SK-N-SH (cell line): ENCODE measurements at regions not wholly inside any gene's neighbourhood (a gene's known extent, or its start where the extent isn't known, plus 50 kb on each side); places are given as distances from the start of the nearest gene placed in this dataset.

Source experiments
- CTCF ChIA-PET: fragments of 300-600, 350-600 bp; formaldehyde crosslinking; extraction: SDS; loops from one replicate; lab custom pipeline; 2021; lab: Yijun Ruan, JAX
- POLR2A ChIA-PET: fragments of 350-600 bp; sonication (Branson Sonifier 250); formaldehyde crosslinking; extraction: SDS; loops from one replicate; lab custom pipeline; 2020; ENCODE audit warnings: antibody characterized with exemption, inconsistent platforms; lab: Yijun Ruan, JAX
- DNase-seq: peaks from one replicate; pipeline ENCODE4 v3.0.0; 2012
- H2AFZ ChIP-seq: fragments of 200-600 bp; sonication (generic); 2 replicates; pipeline ENCODE4 v1.8.1; 2016; ENCODE audit warnings: antibody characterized with exemption, mild to moderate bottlenecking, low read depth
- H3F3A ChIP-seq: fragments of 200-600 bp; sonication (generic); replicated peaks from 2 replicates; pipeline ENCODE3; 2016; ENCODE audit warnings: antibody characterized with exemption, mild to moderate bottlenecking; ENCODE audit not compliant: insufficient read depth
- H3K27ac ChIP-seq, 2 experiments: fragments of 200-500 bp in 1 of 2; fragments of 200-600 bp in 1 of 2; sonication (Bioruptor generic) in 1 of 2; sonication (generic), shearing (Covaris generic) in 1 of 2; 2 replicates each; pipeline versions ENCODE4 v1.5.1 to v1.6.1; 2014 to 2016; ENCODE audit warnings: low read depth in 2 of 2, inconsistent platforms in 1 of 2, low read length in 1 of 2, mild to moderate bottlenecking in 1 of 2, mixed read lengths in 1 of 2
- H3K27me3 ChIP-seq: fragments of 200-600 bp; sonication (generic), shearing (Covaris generic); 2 replicates; pipeline ENCODE4 v1.6.1; 2016; ENCODE audit warnings: mixed run types; ENCODE audit not compliant: insufficient read depth
- H3K36me3 ChIP-seq, 2 experiments: fragments of 200-500 bp in 1 of 2; fragments of 200-600 bp in 1 of 2; sonication (Bioruptor generic) in 1 of 2; sonication (generic) in 1 of 2; replicated peaks in 1 of 2; 2 replicates each; pipeline versions ENCODE3 to v1.5.1; 2014 to 2016; ENCODE audit warnings: low read length in 1 of 2, mild to moderate bottlenecking in 1 of 2; ENCODE audit not compliant: insufficient read depth in 2 of 2, control insufficient read depth in 1 of 2
- H3K4me1 ChIP-seq, 2 experiments: fragments of 200-500 bp in 1 of 2; fragments of 200-600 bp in 1 of 2; sonication (Bioruptor generic) in 1 of 2; sonication (generic), shearing (Covaris generic) in 1 of 2; 2 replicates each; pipeline versions ENCODE4 v1.5.1 to v1.6.1; 2014 to 2016; ENCODE audit warnings: low read depth in 1 of 2, low read length in 1 of 2, mixed run types in 1 of 2; ENCODE audit not compliant: insufficient read depth in 2 of 2, control insufficient read depth in 1 of 2
- H3K4me2 ChIP-seq: fragments of 200-600 bp; sonication (generic), shearing (Covaris generic); 2 replicates; pipeline ENCODE4 v1.6.1; 2017; ENCODE audit warnings: mixed run types
- H3K4me3 ChIP-seq, 2 experiments: fragments of 200-500 bp in 1 of 2; fragments of 200-600 bp in 1 of 2; sonication (Bioruptor generic) in 1 of 2; sonication (generic), shearing (Covaris generic) in 1 of 2; 2 replicates each; pipeline versions ENCODE4 v1.5.1 to v1.8.1; 2014 to 2016; ENCODE audit warnings: low read depth in 2 of 2, inconsistent platforms in 1 of 2, low read length in 1 of 2, mild to moderate bottlenecking in 1 of 2, mixed read lengths in 1 of 2, moderate library complexity in 1 of 2
- H3K79me2 ChIP-seq: fragments of 200-600 bp; sonication (generic); 2 replicates; pipeline ENCODE4 v1.8.1; 2017; ENCODE audit warnings: mild to moderate bottlenecking; ENCODE audit not compliant: insufficient read depth
- H3K9ac ChIP-seq: fragments of 200-600 bp; sonication (generic); 2 replicates; pipeline ENCODE4 v1.6.1; 2017; ENCODE audit warnings: mixed run types
- H3K9me2 ChIP-seq: fragments of 200-600 bp; sonication (generic); 2 replicates; pipeline ENCODE4 v1.6.1; 2017; ENCODE audit warnings: mixed run types
- H3K9me3 ChIP-seq: fragments of 200-600 bp; sonication (generic); 2 replicates; pipeline ENCODE4 v1.6.1; 2017; ENCODE audit warnings: mixed run types, mild to moderate bottlenecking, moderate library complexity
- H4K20me1 ChIP-seq: fragments of 200-600 bp; sonication (generic); 2 replicates; pipeline ENCODE4 v1.6.1; 2017; ENCODE audit warnings: mild to moderate bottlenecking, mixed run types; ENCODE audit not compliant: insufficient read depth
- ELF1 ChIP-seq: IDR thresholded peaks from 2 replicates; pipeline ENCODE4 v1.4.0; 2012
- EP300 ChIP-seq, 2 experiments: IDR thresholded peaks; 2 replicates each; pipeline versions ENCODE4 v1.4.0 to v1.6.1; 2012; ENCODE audit warnings: borderline replicate concordance in 1 of 2, low read depth in 1 of 2, low read length in 1 of 2
- FOSL2 ChIP-seq: IDR thresholded peaks from 2 replicates; pipeline ENCODE4 v1.4.0; 2012; ENCODE audit warnings: low read depth, mild to moderate bottlenecking, moderate library complexity, borderline replicate concordance
- FOXM1 ChIP-seq: IDR thresholded peaks from 2 replicates; pipeline ENCODE4 v1.4.0; 2012; ENCODE audit warnings: low read depth, mild to moderate bottlenecking
- GATA2 ChIP-seq: sonication (generic); formaldehyde crosslinking; IDR thresholded peaks from 2 replicates; pipeline ENCODE4 v1.5.0; 2020; ENCODE audit warnings: mild to moderate bottlenecking, missing genetic modification reagents
- MEF2A ChIP-seq: IDR thresholded peaks from 2 replicates; pipeline ENCODE4 v1.4.0; 2012; ENCODE audit warnings: low read depth, borderline replicate concordance
- NFIC ChIP-seq: IDR thresholded peaks from 2 replicates; pipeline ENCODE4 v1.4.0; 2012; ENCODE audit warnings: borderline replicate concordance
- POLR2AphosphoS5 ChIP-seq: IDR thresholded peaks from 2 replicates; pipeline ENCODE4 v1.6.1; 2012; ENCODE audit warnings: low read depth, low read length
- RFX5 ChIP-seq: IDR thresholded peaks from 2 replicates; pipeline ENCODE4 v1.6.1; 2012; ENCODE audit warnings: mild to moderate bottlenecking, improper control_type of control experiment, low read length
- SMC3 ChIP-seq: IDR thresholded peaks from 2 replicates; pipeline ENCODE4 v1.6.1; 2012; ENCODE audit warnings: low read depth, low read length, improper control_type of control experiment
- TEAD4 ChIP-seq: IDR thresholded peaks from 2 replicates; pipeline ENCODE4 v1.4.0; 2012; ENCODE audit warnings: mild to moderate bottlenecking, borderline replicate concordance; ENCODE audit not compliant: insufficient read depth
- WGBS: methylation state at CpG from one replicate; pipeline ENCODE4 v1.1.6; 2017; ENCODE audit warnings: low lambda C conversion rate; 5-methylcytosine and 5-hydroxymethylcytosine counted together
- TF ChIP-seq, protein P1 (sequence below): IDR thresholded peaks from 2 replicates; pipeline ENCODE4; 2012
- TF ChIP-seq, protein P2 (sequence below): fragments of 150-350 bp; IDR thresholded peaks from 2 replicates; pipeline ENCODE4 v1.6.1; 2016; ENCODE audit warnings: mild to moderate bottlenecking, low read depth, low read length
- TF ChIP-seq, protein P3 (sequence below): IDR thresholded peaks from 2 replicates; pipeline ENCODE4 v1.4.0; 2012; ENCODE audit warnings: low read depth, borderline replicate concordance
- TF ChIP-seq, protein P4 (sequence below): IDR thresholded peaks from 2 replicates; pipeline ENCODE4 v1.4.0; 2012; ENCODE audit warnings: low read depth, borderline replicate concordance
- TF ChIP-seq, protein P5 (sequence below): fragments of 150-350 bp; IDR thresholded peaks from 2 replicates; pipeline ENCODE4 v1.6.1; 2017; ENCODE audit warnings: antibody characterized with exemption, low read length, low read depth, borderline replicate concordance
- TF ChIP-seq, protein P6 (sequence below): IDR thresholded peaks from 2 replicates; pipeline ENCODE4 v1.6.1; 2012; ENCODE audit warnings: mild to moderate bottlenecking, low read depth, low read length, moderate library complexity

DNA sequence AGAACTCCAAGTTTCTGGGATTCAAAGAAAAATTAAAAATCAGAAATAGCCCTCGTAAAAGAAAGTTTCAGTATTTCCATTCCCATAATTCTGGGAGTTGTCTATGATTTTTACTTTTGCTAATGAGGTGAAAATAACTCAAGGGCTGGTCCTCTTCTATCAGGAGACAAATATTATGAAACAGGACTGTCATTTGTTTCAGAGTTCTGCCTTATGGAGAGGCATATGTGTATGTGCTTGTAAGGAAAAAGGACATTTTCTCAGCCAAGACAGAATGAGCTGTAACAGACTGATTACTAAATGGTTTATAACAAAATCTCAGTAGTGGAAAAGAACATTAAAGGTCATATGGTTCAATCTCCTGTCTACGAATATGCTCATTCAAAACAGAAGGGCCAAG is 59.0 kb upstream of the TAB3 start:
- POLR2A ChIA-PET, result no interaction called here
- CTCF ChIA-PET, result no interaction called here
- Histone ChIP-seq H3K27ac (no peak overlapping the region), H4K20me1 (no peaks in the 10 kb centered on the region), H3K9ac (no peak overlapping the region), H3K9me3 (no peaks in the 10 kb centered on the region), H3K4me2 (no peak overlapping the region), H3K9me2 (no peaks in the 10 kb centered on the region), H2AFZ (no peak overlapping the region), H3K27me3 (no peaks in the 10 kb centered on the region), H3F3A (no peaks in the 10 kb centered on the region), H3K4me3 (no peak overlapping the region), H3K36me3 (no peaks in the 10 kb centered on the region), H3K4me1 (no peaks in the 10 kb centered on the region), H3K79me2 (no peaks in the 10 kb centered on the region)
- DNase-seq, result no peak
- TF ChIP-seq EP300 (IDR thresholded peaks at IDR 0.05; ENCODE audit: borderline replicate concordance in 1 of 2, low read depth in 1 of 2, low read length in 1 of 2) (no peak), NFIC (no peak), FOXM1 (no peak)
- TF ChIP-seq, protein P1, sequence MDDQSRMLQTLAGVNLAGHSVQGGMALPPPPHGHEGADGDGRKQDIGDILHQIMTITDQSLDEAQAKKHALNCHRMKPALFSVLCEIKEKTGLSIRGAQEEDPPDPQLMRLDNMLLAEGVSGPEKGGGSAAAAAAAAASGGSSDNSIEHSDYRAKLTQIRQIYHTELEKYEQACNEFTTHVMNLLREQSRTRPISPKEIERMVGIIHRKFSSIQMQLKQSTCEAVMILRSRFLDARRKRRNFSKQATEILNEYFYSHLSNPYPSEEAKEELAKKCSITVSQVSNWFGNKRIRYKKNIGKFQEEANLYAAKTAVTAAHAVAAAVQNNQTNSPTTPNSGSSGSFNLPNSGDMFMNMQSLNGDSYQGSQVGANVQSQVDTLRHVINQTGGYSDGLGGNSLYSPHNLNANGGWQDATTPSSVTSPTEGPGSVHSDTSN, result no peak
- TF ChIP-seq, protein P2, sequence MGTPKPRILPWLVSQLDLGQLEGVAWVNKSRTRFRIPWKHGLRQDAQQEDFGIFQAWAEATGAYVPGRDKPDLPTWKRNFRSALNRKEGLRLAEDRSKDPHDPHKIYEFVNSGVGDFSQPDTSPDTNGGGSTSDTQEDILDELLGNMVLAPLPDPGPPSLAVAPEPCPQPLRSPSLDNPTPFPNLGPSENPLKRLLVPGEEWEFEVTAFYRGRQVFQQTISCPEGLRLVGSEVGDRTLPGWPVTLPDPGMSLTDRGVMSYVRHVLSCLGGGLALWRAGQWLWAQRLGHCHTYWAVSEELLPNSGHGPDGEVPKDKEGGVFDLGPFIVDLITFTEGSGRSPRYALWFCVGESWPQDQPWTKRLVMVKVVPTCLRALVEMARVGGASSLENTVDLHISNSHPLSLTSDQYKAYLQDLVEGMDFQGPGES, result no peak
- 25% methylated on average over 2 of the region's 2 CpGs for WGBS

DNA sequence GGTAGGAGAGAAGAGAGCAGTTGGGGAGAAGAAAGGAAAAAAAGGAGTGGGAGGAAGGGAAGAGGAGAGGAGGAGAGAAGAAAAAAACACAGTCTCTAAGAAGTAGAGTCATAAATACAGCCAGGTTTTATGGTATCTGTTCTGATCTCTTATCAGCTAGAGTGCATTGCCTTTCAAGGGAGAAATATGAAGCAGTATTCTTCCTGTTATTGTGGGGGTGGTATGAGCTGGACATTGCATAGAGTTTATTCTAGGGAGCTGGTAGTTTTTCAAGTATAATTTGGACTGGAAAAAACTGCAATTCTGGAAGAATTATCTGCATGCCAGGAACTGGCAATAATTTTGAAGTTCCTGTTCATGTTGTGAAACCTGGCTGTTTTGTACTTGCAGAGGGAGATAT is 54.9 kb upstream of the TAB3 start:
- H3K4me2 ChIP-seq, result no peak overlapping the region
- H3K4me3 ChIP-seq, result no peak overlapping the region
- H3K4me1 ChIP-seq, result no peaks in the 10 kb centered on the region
- H2AFZ ChIP-seq, result no peak overlapping the region
- H3K9me2 ChIP-seq, result no peaks in the 10 kb centered on the region
- no peaks in the 10 kb centered on the region for H3K79me2 ChIP-seq
- no peak overlapping the region for H3K27ac ChIP-seq
- ChIA-PET POLR2A (no interaction called here), CTCF (interaction anchor here (0.7 kb wide), 1 partner anchor 89 kb away, joined by 3 read pairs; no protein-coding TSS in a partner anchor)
- H4K20me1 ChIP-seq, result no peaks in the 10 kb centered on the region
- no peaks in the 10 kb centered on the region for H3K9me3 ChIP-seq
- H3F3A ChIP-seq, result no peaks in the 10 kb centered on the region
- H3K27me3 ChIP-seq, result no peaks in the 10 kb centered on the region
- no peak overlapping the region for H3K9ac ChIP-seq
- no peaks in the 10 kb centered on the region for H3K36me3 ChIP-seq
- no peak for DNase-seq
- TF ChIP-seq FOSL2, result no peak
- TF ChIP-seq, protein P3, sequence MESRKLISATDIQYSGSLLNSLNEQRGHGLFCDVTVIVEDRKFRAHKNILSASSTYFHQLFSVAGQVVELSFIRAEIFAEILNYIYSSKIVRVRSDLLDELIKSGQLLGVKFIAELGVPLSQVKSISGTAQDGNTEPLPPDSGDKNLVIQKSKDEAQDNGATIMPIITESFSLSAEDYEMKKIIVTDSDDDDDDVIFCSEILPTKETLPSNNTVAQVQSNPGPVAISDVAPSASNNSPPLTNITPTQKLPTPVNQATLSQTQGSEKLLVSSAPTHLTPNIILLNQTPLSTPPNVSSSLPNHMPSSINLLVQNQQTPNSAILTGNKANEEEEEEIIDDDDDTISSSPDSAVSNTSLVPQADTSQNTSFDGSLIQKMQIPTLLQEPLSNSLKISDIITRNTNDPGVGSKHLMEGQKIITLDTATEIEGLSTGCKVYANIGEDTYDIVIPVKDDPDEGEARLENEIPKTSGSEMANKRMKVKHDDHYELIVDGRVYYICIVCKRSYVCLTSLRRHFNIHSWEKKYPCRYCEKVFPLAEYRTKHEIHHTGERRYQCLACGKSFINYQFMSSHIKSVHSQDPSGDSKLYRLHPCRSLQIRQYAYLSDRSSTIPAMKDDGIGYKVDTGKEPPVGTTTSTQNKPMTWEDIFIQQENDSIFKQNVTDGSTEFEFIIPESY, result no peak
- no peak for TF ChIP-seq EP300 (IDR thresholded peaks at IDR 0.05; ENCODE audit: borderline replicate concordance in 1 of 2, low read depth in 1 of 2, low read length in 1 of 2)
- TF ChIP-seq, protein P4, sequence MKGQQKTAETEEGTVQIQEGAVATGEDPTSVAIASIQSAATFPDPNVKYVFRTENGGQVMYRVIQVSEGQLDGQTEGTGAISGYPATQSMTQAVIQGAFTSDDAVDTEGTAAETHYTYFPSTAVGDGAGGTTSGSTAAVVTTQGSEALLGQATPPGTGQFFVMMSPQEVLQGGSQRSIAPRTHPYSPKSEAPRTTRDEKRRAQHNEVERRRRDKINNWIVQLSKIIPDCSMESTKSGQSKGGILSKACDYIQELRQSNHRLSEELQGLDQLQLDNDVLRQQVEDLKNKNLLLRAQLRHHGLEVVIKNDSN, result no peak
- TF ChIP-seq RFX5, result no peak
- TF ChIP-seq MEF2A, result no peak
- no peak for TF ChIP-seq TEAD4
- TF ChIP-seq, protein P5, sequence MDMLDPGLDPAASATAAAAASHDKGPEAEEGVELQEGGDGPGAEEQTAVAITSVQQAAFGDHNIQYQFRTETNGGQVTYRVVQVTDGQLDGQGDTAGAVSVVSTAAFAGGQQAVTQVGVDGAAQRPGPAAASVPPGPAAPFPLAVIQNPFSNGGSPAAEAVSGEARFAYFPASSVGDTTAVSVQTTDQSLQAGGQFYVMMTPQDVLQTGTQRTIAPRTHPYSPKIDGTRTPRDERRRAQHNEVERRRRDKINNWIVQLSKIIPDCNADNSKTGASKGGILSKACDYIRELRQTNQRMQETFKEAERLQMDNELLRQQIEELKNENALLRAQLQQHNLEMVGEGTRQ, result no peak
- TF ChIP-seq GATA2 (CRISPR knock-in tag), result no peak
- TF ChIP-seq ELF1, result no peak
- TF ChIP-seq NFIC, result no peak
- TF ChIP-seq, protein P6, sequence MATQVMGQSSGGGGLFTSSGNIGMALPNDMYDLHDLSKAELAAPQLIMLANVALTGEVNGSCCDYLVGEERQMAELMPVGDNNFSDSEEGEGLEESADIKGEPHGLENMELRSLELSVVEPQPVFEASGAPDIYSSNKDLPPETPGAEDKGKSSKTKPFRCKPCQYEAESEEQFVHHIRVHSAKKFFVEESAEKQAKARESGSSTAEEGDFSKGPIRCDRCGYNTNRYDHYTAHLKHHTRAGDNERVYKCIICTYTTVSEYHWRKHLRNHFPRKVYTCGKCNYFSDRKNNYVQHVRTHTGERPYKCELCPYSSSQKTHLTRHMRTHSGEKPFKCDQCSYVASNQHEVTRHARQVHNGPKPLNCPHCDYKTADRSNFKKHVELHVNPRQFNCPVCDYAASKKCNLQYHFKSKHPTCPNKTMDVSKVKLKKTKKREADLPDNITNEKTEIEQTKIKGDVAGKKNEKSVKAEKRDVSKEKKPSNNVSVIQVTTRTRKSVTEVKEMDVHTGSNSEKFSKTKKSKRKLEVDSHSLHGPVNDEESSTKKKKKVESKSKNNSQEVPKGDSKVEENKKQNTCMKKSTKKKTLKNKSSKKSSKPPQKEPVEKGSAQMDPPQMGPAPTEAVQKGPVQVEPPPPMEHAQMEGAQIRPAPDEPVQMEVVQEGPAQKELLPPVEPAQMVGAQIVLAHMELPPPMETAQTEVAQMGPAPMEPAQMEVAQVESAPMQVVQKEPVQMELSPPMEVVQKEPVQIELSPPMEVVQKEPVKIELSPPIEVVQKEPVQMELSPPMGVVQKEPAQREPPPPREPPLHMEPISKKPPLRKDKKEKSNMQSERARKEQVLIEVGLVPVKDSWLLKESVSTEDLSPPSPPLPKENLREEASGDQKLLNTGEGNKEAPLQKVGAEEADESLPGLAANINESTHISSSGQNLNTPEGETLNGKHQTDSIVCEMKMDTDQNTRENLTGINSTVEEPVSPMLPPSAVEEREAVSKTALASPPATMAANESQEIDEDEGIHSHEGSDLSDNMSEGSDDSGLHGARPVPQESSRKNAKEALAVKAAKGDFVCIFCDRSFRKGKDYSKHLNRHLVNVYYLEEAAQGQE, result no peak
- TF ChIP-seq POLR2AphosphoS5, result no peak
- TF ChIP-seq, protein P1, result no peak
- no peak for TF ChIP-seq SMC3
